DND-41 (cell line): ENCODE measurements at regions not wholly inside any gene's neighbourhood (a gene's known extent, or its start where the extent isn't known, plus 50 kb on each side); places are given as distances from the start of the nearest gene placed in this dataset.

Experiments used
- ATAC-seq: fragments of 200-7000 bp; cut with Tn5 transposase; 3 replicates; pipeline ENCODE4 v1.9.1; 2021; ENCODE audit warnings: low read depth; ENCODE audit not compliant: insufficient read depth
- DNase-seq: peaks from one replicate; pipeline ENCODE4 v3.0.0-alpha.2; 2020
- H2AFZ ChIP-seq: 2 replicates; pipeline ENCODE4 v1.6.0; 2012; ENCODE audit warnings: low read depth, low read length
- H3K27ac ChIP-seq: 2 replicates; pipeline ENCODE4 v1.5.1; 2012; ENCODE audit warnings: low read length, inconsistent platforms
- H3K27me3 ChIP-seq: fragments of 200-600 bp; sonication (generic); 2 replicates; pipeline ENCODE4 v1.6.0; 2012; ENCODE audit warnings: low read length, mild to moderate bottlenecking, inconsistent platforms; ENCODE audit not compliant: insufficient read depth, poor library complexity
- H3K36me3 ChIP-seq: 2 replicates; pipeline ENCODE4 v1.5.1; 2012; ENCODE audit warnings: low read length, inconsistent platforms; ENCODE audit not compliant: insufficient read depth
- H3K4me1 ChIP-seq: 2 replicates; pipeline ENCODE4 v1.5.1; 2012; ENCODE audit warnings: mild to moderate bottlenecking, low read length; ENCODE audit not compliant: insufficient read depth
- H3K4me2 ChIP-seq: 2 replicates; pipeline ENCODE4 v1.6.0; 2012; ENCODE audit warnings: mild to moderate bottlenecking, moderate library complexity, low read length, inconsistent platforms; ENCODE audit not compliant: insufficient read depth
- H3K4me3 ChIP-seq, 2 experiments: fragments of 200-600 bp in 1 of 2; shearing (Covaris generic) in 1 of 2; 2 replicates each; pipeline ENCODE4 v1.5.1; 2012 to 2016; ENCODE audit warnings: inconsistent platforms in 2 of 2, low read length in 2 of 2, mild to moderate bottlenecking in 2 of 2, low read depth in 1 of 2, moderate library complexity in 1 of 2
- H3K79me2 ChIP-seq: 2 replicates; pipeline ENCODE4 v1.6.0; 2012; ENCODE audit warnings: low read length, inconsistent platforms; ENCODE audit not compliant: insufficient read depth
- H3K9ac ChIP-seq: 2 replicates; pipeline ENCODE4 v1.6.0; 2012; ENCODE audit warnings: low read depth, mild to moderate bottlenecking, inconsistent platforms, low read length, moderate library complexity
- H3K9me3 ChIP-seq: 2 replicates; pipeline ENCODE4 v1.5.1; 2012; ENCODE audit warnings: low read length, moderate library complexity, mild to moderate bottlenecking, inconsistent platforms; ENCODE audit not compliant: insufficient read depth, severe bottlenecking
- H4K20me1 ChIP-seq: 2 replicates; pipeline ENCODE4 v1.6.0; 2012; ENCODE audit warnings: low read length; ENCODE audit not compliant: insufficient read depth
- CTCF ChIP-seq: IDR thresholded peaks from 2 replicates; pipeline ENCODE4 v1.5.1; 2012; ENCODE audit warnings: borderline replicate concordance, low read length, moderate library complexity, mild to moderate bottlenecking; ENCODE audit not compliant: poor library complexity, severe bottlenecking; ENCODE audit errors: extremely low read depth
- EZH2 ChIP-seq: IDR thresholded peaks from 3 replicates; pipeline ENCODE4 v1.6.1; 2012; ENCODE audit warnings: borderline replicate concordance, low read depth, mild to moderate bottlenecking, moderate library complexity, low read length, inconsistent platforms; ENCODE audit not compliant: severe bottlenecking

GRCh38 chr22:48630433-48630754 is 1197.3 kb downstream of the BRD1 start:
- Histone ChIP-seq H2AFZ (no peak overlapping the region), H3K79me2 (no peaks in the 10 kb centered on the region), H3K36me3 (no peaks in the 10 kb centered on the region), H3K4me3 (no peak overlapping the region), H3K27me3 (peaks cover 25% of the 10 kb centered on the region), H3K4me1 (peaks cover 14% of the 10 kb centered on the region), H3K9ac (no peak overlapping the region), H3K4me2 (no peak overlapping the region), H3K9me3 (no peaks in the 10 kb centered on the region), H3K27ac (no peak overlapping the region), H4K20me1 (no peaks in the 10 kb centered on the region; the same call in 1 of the 2 replicates)
- ATAC-seq (no peak), DNase-seq (no peak)
- TF ChIP-seq EZH2 (no peak), CTCF (no peak)

- TF ChIP-seq EZH2 (no peak), CTCF (no peak)
- ATAC-seq (no peak), DNase-seq (no peak)
- Histone ChIP-seq H3K9me3 (no peaks in the 10 kb centered on the region), H2AFZ (no peak overlapping the region), H3K36me3 (no peaks in the 10 kb centered on the region), H3K27ac (no peak overlapping the region), H3K79me2 (no peaks in the 10 kb centered on the region), H3K4me2 (no peak overlapping the region), H3K4me1 (peaks cover 9% of the 10 kb centered on the region; the same call in 1 of the 2 replicates), H3K9ac (no peak overlapping the region), H3K4me3 (no peak overlapping the region), H4K20me1 (no peaks in the 10 kb centered on the region; the same call in 1 of the 2 replicates), H3K27me3 (peaks cover 28% of the 10 kb centered on the region)
These were observed 1197.8 kb downstream of the BRD1 start for GRCh38 chr22:48629631-48630432.

GRCh38 chr22:48628891-48629543 is 1198.7 kb downstream of the BRD1 start:
- Histone ChIP-seq H3K4me3 (no peak overlapping the region), H3K4me1 (0 out of 2 replicates have a peak, but pooled peaks cover 6% of the 10 kb centered on the region), H3K36me3 (no peaks in the 10 kb centered on the region), H3K4me2 (no peak overlapping the region), H3K27ac (no peak overlapping the region), H3K9me3 (no peaks in the 10 kb centered on the region), H4K20me1 (no peaks in the 10 kb centered on the region; the same call in 1 of the 2 replicates), H3K27me3 (peaks cover 28% of the 10 kb centered on the region), H3K79me2 (no peaks in the 10 kb centered on the region), H3K9ac (no peak overlapping the region), H2AFZ (no peak overlapping the region)
- no peak for TF ChIP-seq CTCF
- no peak for TF ChIP-seq EZH2
- no peak for DNase-seq
- no peak for ATAC-seq
